ENCODE measurements at regions not wholly inside any gene's neighbourhood (a gene's known extent, or its start where the extent isn't known, plus 50 kb on each side); places are given as distances from the start of the nearest gene placed in this dataset.

DNA sequence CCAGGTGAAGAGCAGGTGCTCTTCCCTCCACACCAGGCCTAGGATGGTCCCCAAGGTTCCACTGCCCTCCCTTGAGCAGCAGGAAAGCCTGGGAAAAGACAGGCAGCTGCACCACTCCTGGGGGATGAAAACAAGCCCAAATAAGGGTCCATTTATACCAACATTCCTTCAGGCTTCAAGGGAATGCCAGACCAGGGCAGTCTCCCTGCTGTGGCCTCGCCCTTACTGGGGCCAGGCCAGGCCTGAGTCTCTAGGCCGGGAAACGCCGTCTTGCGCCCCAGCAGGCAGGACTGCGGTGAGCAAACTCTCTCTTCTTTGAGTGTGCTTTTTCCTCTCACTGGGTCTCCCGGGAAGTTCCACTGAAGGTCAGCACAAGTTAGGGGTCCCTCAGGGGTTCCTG is 443.5 kb downstream of the SOX6 start:
- no peaks in the 10 kb centered on the region for H3K4me1 Mint-ChIP-seq (ENCODE audit: low read depth)
- TF ChIP-seq, protein P1, sequence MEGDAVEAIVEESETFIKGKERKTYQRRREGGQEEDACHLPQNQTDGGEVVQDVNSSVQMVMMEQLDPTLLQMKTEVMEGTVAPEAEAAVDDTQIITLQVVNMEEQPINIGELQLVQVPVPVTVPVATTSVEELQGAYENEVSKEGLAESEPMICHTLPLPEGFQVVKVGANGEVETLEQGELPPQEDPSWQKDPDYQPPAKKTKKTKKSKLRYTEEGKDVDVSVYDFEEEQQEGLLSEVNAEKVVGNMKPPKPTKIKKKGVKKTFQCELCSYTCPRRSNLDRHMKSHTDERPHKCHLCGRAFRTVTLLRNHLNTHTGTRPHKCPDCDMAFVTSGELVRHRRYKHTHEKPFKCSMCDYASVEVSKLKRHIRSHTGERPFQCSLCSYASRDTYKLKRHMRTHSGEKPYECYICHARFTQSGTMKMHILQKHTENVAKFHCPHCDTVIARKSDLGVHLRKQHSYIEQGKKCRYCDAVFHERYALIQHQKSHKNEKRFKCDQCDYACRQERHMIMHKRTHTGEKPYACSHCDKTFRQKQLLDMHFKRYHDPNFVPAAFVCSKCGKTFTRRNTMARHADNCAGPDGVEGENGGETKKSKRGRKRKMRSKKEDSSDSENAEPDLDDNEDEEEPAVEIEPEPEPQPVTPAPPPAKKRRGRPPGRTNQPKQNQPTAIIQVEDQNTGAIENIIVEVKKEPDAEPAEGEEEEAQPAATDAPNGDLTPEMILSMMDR (IDR thresholded peaks at IDR 0.05): no peak
- Histone ChIP-seq H3K9me3 (ENCODE audit: control insufficient read depth in 1 of 2, insufficient read depth in 1 of 2, low read length in 2 of 2) (peaks cover 0 to 10% of the 10 kb centered on the region in 2 experiments), H3K4me1 (ENCODE audit: insufficient read depth, low read length) (no peaks in the 10 kb centered on the region), H3K27ac (ENCODE audit: low read depth in 1 of 2, low read length in 2 of 2) (no peak overlapping the region), H3K4me3 (ENCODE audit: low read length) (no peak overlapping the region), H3K36me3 (ENCODE audit: insufficient read depth, low read length) (no peaks in the 10 kb centered on the region), H3K27me3 (ENCODE audit: control insufficient read depth in 1 of 2, insufficient read depth in 2 of 2, low read length in 2 of 2) (no peaks in the 10 kb centered on the region)
- CTCF ChIA-PET: no interaction called here
- DNase-seq: no peak
- no peaks in the 10 kb centered on the region for H3K9me3 Mint-ChIP-seq
- no peak for ATAC-seq (ENCODE audit: poor library complexity)
- H3K27me3 Mint-ChIP-seq: no peaks in the 10 kb centered on the region
- intact Hi-C loops (cut with DNase I, micrococcal nuclease): no loop called here
- H3K27ac Mint-ChIP-seq: no peak overlapping the region
- POLR2A ChIA-PET: no interaction called here
- H3K36me3 Mint-ChIP-seq (ENCODE audit: low read depth): no peaks in the 10 kb centered on the region
- no peak overlapping the region for H3K4me3 Mint-ChIP-seq

DNA sequence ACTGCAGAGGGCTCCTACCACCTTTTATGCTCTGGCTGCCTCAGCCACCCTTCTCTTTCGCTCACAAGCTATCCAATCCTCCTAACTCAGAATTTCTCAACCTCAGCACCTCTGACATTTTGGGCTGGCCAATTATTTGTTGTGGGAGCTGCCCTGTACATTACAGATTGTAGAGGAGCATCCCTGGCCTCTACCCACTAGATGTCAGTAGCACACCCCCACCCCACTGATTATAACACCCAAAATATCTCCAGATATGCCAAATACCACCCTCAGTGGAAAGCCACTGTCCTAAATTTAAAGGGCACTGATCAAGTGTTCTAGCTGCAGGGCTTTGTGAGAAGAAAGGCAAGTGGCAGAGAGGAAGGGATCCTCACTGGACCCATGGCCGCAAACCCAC is 443.1 kb downstream of the SOX6 start:
- Histone ChIP-seq H3K27me3 (ENCODE audit: control insufficient read depth in 1 of 2, insufficient read depth in 2 of 2, low read length in 2 of 2) (no peaks in the 10 kb centered on the region), H3K4me1 (ENCODE audit: insufficient read depth, low read length) (no peaks in the 10 kb centered on the region), H3K36me3 (ENCODE audit: insufficient read depth, low read length) (no peaks in the 10 kb centered on the region), H3K4me3 (ENCODE audit: low read length) (no peak overlapping the region), H3K9me3 (ENCODE audit: control insufficient read depth in 1 of 2, insufficient read depth in 1 of 2, low read length in 2 of 2) (peaks cover 0 to 10% of the 10 kb centered on the region in 2 experiments), H3K27ac (ENCODE audit: low read depth in 1 of 2, low read length in 2 of 2) (no peak overlapping the region)
- TF ChIP-seq, protein P1 (IDR thresholded peaks at IDR 0.05): no peak
- ChIA-PET CTCF (no interaction called here), POLR2A (no interaction called here)
- no peaks in the 10 kb centered on the region for H3K27me3 Mint-ChIP-seq
- H3K4me3 Mint-ChIP-seq: no peak overlapping the region
- ATAC-seq (ENCODE audit: poor library complexity) (no peak), DNase-seq (no peak)
- H3K9me3 Mint-ChIP-seq: no peaks in the 10 kb centered on the region
- no peak overlapping the region for H3K27ac Mint-ChIP-seq
- H3K36me3 Mint-ChIP-seq (ENCODE audit: low read depth): no peaks in the 10 kb centered on the region
- no peaks in the 10 kb centered on the region for H3K4me1 Mint-ChIP-seq (ENCODE audit: low read depth)
- intact Hi-C loops (cut with DNase I, micrococcal nuclease): no loop called here
